Frontal cortex (tissue), 3 donors: ENCODE measurements at regions not wholly inside any gene's neighbourhood (a gene's known extent, or its start where the extent isn't known, plus 50 kb on each side); places are given as distances from the start of the nearest gene placed in this dataset.

Experiments used
- DNase-seq, 2 donors: peaks; one replicate each; pipeline ENCODE4 v3.0.0; 2012; ENCODE audit warnings: low spot score in 2 of 2
- FAIRE-seq: peaks from 2 replicates; lab custom pipeline; 2012; peaks lifted over from hg19 to GRCh38; lab: Jason Lieb, UNC
- donor health status: control.
- donor health status: control.
- donor health status: control.

- DNase-seq: no peak
- FAIRE-seq: no peak
These were observed 216.8 kb upstream of the RPL38 start for GRCh38 chr17:73986641-73987177.

DNA sequence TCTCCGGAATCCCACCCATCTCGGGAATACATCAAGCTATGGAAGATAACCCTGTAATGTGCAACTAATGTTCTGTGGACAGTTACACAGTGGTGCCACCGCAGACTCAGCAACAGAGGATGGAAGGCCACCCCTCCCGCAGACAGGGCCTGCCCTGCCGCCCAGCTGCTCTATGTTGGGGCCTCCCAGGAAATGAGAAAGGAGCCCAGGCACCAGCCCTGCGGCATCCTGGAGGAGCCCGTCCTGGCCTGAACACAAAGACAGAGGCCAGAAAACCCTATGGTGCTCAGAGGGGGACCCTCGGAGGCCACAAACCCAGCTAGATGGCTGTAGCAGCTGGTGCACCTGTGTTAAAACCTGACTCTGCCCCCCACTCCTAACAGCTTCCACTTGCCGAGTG, 216.1 kb upstream of the RPL38 start:
- FAIRE-seq: no peak
- DNase-seq: no peak

DNA sequence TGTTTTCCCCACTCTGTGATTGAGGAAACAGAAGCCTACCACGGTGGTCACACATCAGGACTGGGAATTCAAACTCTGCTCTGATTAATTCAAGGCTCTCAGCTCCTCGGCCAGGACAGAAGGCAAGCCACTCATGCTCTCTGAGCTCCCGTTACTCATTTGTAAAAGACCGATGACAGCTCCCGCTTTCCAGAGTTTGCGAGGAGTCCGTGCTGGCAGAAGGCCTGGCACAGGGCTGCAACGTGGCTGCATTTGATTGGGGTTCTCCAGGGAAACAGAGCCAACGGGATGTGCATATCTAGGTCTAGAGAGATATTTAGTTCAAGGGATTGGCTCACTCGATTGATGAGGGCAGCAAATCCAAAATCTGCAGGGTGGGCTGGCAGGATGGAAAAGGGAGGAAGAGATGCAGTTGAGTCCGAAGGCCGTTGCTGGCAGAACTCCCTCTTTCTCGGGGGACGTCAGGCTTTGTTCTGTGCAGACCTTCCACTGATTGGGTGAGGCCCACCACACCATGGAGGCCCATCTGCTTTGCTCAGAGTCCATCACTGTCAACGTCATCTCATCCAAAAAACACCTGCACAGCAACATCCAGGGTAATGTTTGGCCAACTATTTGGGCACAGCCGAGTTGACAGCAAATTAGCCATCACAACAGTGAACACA, 215.5 kb upstream of the RPL38 start:
- DNase-seq: no peak

DNA sequence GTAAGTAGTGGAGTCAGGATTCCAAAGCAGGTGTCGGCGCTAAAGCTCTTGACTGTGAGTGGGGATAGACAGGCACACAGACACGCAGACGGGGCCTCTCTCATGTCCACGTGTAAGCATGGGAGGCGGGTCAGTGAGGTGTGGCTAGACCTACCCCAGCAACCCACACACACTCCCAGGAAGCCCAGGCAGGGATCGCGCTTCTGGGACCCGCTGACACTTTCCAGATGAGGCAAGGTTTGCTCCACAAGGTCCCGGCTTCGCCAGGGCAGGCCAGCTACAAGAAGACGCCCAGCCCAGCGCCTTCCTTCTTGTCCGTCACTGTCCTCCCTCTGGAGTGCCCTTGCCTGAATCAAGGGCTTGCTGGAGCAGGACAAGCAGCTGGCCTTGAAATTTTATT, 213.8 kb upstream of the RPL38 start:
- FAIRE-seq: no peak

More for the DNA sequence above, 215.5 kb upstream of the RPL38 start:
- no peak for FAIRE-seq

DNA sequence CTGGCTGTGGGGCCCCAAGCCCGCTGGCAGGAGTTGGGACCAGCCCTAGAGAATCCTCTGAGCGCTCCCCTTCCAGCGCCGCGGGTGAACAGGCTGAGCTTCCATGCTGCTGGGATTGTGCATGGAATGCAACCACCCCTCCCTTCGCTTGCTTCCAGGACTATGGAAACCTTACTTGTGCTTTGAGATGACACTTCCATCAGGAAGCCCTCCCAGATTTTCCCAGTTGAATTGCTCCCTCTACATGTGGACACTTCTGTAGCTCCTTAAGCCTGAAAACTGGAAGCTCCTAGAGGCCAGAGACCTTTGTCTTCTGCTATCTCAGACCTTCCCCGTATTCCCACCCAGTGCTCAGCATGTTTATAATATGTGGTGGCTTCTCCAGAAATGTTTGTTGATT, 213.2 kb upstream of the RPL38 start:
- DNase-seq (no peak), FAIRE-seq (no peak)

More for the DNA sequence above, 213.8 kb upstream of the RPL38 start:
- DNase-seq: no peak

- no peak for DNase-seq
- no peak for FAIRE-seq
These were observed 212.2 kb upstream of the RPL38 start for GRCh38 chr17:73991260-73991659.

- no peak for DNase-seq
- FAIRE-seq: no peak
These were observed 208.5 kb upstream of the RPL38 start for GRCh38 chr17:73994946-73995345.

GRCh38 chr17:73997059-73997458, 206.4 kb upstream of the RPL38 start:
- FAIRE-seq (no peak), DNase-seq (no peak)

DNA sequence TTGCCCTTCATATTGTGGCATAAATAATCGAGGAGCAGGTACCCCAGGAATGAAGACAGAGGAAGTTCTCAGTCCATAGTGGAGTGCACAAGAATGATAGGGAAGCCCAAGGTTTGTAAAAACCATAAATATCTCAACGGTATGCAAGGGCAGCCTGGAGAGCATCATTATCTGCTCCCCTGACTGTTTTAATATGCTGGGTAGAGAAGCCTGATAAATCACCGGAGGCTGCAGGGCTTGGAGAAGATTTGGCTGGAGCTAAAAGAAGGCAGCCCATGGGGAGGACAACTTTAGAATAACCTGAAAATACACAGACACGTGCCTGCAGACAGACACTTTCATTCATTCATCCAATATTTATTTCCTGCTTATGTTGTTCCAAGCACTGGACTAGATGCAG, 205.2 kb upstream of the RPL38 start:
- DNase-seq: no peak
- no peak for FAIRE-seq

- no peak for FAIRE-seq
- DNase-seq: no peak
These were observed 204.5 kb upstream of the RPL38 start for GRCh38 chr17:73998653-73999645.

GRCh38 chr17:74001145-74001544, 202.3 kb upstream of the RPL38 start:
- FAIRE-seq (no peak), DNase-seq (no peak)

GRCh38 chr17:74002241-74002640, 201.2 kb upstream of the RPL38 start:
- no peak for FAIRE-seq
- DNase-seq: no peak

DNA sequence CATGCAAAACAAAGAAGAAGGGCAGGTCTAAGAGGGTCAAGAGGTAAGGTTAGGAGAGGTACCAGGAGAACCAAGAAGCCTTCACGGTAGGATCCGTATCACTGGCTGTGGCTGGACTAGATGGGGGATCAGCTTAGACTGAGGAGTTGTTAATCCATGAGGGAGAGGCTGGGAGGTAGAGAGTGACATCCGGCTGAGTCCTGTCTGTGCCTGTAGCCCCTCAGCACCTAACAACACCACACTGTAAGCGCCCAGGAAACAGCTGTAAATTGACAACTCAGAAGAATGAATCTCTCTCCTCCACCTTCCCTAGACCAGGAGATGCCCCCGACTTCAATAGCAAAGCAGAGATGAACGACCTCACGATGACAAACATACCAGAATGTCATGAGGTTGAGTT, 199.4 kb upstream of the RPL38 start:
- no peak for FAIRE-seq
- no peak for DNase-seq

- FAIRE-seq: no peak
These were observed 197.7 kb upstream of the RPL38 start for GRCh38 chr17:74005790-74006189.

DNA sequence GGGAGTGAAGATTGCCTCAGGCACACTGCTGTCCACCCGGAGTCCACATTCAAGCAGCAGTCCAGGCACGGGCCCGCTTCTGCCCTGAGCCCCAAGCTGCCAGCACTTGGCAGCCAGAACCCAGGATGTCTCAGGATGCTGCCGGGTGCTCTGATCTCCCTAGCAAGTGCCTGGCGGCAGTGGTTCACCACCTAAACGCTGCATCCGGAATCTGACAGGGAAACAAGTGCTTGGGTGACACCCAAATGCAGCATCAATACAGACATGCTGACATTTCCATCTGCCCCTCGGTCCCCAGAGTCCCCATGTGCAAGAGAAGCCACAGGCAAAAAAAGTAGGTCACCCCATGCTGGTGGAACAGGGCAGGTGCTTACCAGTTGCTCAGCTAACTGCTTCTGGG, 197.1 kb upstream of the RPL38 start:
- no peak for FAIRE-seq

More at GRCh38 chr17:74005790-74006189, 197.7 kb upstream of the RPL38 start:
- no peak for DNase-seq

GRCh38 chr17:74008196-74008595, 195.3 kb upstream of the RPL38 start:
- FAIRE-seq (no peak), DNase-seq (peak in 1 of 2 donors; percentile 39)

More for the DNA sequence above, 197.1 kb upstream of the RPL38 start:
- no peak for DNase-seq

DNA sequence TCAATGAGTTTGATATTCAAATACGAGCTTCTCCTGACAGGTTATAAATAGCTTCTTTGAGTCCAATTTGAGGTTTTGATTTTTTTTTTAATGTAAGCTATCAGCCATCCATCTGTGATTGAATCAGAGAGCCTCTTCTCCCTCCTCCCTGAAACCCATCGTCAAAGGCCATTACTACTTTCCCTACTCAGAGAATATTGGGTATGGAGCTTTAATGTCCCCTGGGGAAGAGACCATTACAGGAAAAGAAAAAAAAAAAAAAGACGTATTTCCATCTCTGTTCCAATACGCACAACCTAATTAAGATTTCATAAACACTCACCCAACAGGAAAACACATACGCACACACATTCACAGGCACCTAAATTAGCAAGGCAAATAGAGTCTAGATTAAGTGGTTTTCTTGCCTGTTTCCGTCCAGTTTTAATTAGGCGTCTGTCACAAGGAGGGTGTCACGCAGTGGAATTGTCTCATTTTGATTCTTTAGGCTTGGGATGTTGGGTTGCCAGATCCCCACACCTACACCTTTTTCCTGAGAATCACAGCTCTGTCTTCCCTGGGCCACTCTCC, 194.3 kb upstream of the RPL38 start:
- FAIRE-seq: no peak
- no peak for DNase-seq

DNA sequence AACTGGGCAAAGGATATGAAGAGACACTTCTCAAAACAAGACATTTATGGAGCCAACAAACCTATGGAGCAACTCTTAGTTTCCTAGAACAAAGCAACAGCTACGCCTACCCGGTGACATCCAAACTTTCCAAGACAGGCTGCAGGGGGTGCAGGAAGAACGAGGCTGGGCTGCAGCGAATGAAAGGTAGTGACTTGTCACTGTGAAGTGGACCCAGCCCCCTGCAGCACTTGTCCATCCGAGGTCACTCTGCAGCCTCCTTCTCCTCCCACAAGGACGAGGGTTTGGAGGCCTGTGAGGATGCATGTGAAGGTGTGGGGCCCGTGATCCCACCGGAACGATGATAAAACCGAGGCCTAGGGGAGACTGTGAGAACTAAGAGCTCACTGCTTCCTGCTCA, 192.6 kb upstream of the RPL38 start:
- no peak for DNase-seq
- no peak for FAIRE-seq

DNA sequence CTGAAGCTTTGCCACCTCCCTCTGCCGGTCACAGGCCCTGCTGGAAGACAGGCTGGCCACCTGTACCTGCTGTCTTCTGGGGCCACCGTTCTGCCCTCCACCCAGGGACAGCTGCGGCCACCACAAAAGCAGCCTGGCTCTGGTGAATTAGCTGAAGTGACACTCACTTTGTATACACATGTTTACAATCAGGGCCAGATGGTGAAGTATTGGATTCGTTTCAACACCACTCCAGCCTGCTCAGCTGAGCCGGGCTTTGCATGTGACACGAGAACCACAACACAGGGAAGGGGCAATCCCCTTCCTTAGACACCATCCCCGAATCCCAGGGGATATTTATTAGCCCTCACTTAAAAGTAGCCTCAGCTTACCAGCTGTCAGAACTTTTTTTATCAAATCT, 191.5 kb upstream of the RPL38 start:
- DNase-seq: no peak

DNA sequence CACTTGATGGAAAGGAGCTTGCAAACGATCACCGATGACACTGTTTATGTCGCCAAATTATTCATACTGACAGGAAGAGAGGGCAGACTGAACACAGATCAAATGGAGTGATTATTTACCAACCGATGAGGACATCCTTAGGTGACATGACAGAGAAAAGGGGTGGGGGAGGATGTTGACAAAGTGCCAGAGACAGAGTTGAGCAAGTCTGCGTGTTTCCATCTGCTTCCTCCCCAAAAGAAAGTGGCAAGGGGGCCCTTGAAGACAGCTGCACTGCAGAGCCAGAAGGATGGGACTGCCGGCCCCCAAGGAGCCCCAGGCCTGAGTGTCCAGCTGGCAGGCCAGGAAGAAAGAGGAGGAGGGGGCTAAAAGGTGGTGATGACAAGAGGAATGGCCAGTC, 191.0 kb upstream of the RPL38 start:
- DNase-seq (no peak), FAIRE-seq (no peak)

More for the DNA sequence above, 191.5 kb upstream of the RPL38 start:
- no peak for FAIRE-seq
